OCI-LY1 (cell line): ENCODE measurements at regions not wholly inside any gene's neighbourhood (a gene's known extent, or its start where the extent isn't known, plus 50 kb on each side); places are given as distances from the start of the nearest gene placed in this dataset.

Experiments used
- H2AFZ ChIP-seq: fragments of 200-600 bp; sonication (generic), shearing (Covaris generic); 2 replicates; pipeline ENCODE4 v1.6.0; 2014; ENCODE audit warnings: antibody characterized with exemption, mild to moderate bottlenecking, low read length
- H3F3A ChIP-seq: fragments of 200-600 bp; sonication (generic), shearing (Covaris generic); 2 replicates; pipeline ENCODE4 v1.6.0; 2014; ENCODE audit warnings: mild to moderate bottlenecking, antibody characterized with exemption, low read length, moderate library complexity; ENCODE audit not compliant: insufficient read depth
- H3K27ac ChIP-seq: fragments of 200-600 bp; sonication (generic); 2 replicates; pipeline ENCODE4 v1.5.1; 2014; ENCODE audit warnings: low read length, mixed run types, mild to moderate bottlenecking, low read depth; ENCODE audit not compliant: poor library complexity, severe bottlenecking
- H3K27me3 ChIP-seq: fragments of 200-600 bp; sonication (generic); 2 replicates; pipeline ENCODE4 v1.6.0; 2014; ENCODE audit warnings: antibody characterized with exemption, mild to moderate bottlenecking, low read length, moderate library complexity; ENCODE audit not compliant: insufficient read depth
- H3K36me3 ChIP-seq: fragments of 200-600 bp; sonication (generic); 2 replicates; pipeline ENCODE4 v1.6.1; 2014; ENCODE audit warnings: mild to moderate bottlenecking, antibody characterized with exemption, low read length, moderate library complexity, mixed read lengths; ENCODE audit not compliant: insufficient read depth
- H3K4me1 ChIP-seq: fragments of 200-600 bp; sonication (generic); 2 replicates; pipeline ENCODE4 v1.5.1; 2014; ENCODE audit warnings: mild to moderate bottlenecking, low read length, moderate library complexity; ENCODE audit not compliant: insufficient read depth, severe bottlenecking
- H3K4me2 ChIP-seq: fragments of 200-600 bp; sonication (generic), shearing (Covaris generic); 2 replicates; pipeline ENCODE4 v1.6.1; 2014; ENCODE audit warnings: low read length
- H3K4me3 ChIP-seq: fragments of 200-600 bp; sonication (generic); 2 replicates; pipeline ENCODE4 v1.5.1; 2014; ENCODE audit warnings: low read length, low read depth, mild to moderate bottlenecking, mixed read lengths; ENCODE audit not compliant: poor library complexity, severe bottlenecking
- H3K79me2 ChIP-seq: fragments of 200-600 bp; shearing (Covaris generic); 2 replicates; pipeline ENCODE4 v1.6.1; 2016; ENCODE audit warnings: mixed run types, low read length, mixed read lengths; ENCODE audit not compliant: insufficient read depth
- H3K9ac ChIP-seq: fragments of 200-600 bp; sonication (generic), shearing (Covaris generic); 2 replicates; pipeline ENCODE4 v1.6.1; 2014; ENCODE audit warnings: mild to moderate bottlenecking, low read length, mixed read lengths
- H3K9me2 ChIP-seq: fragments of 200-600 bp; sonication (generic), shearing (Covaris generic); 2 replicates; pipeline ENCODE4 v1.6.1; 2014; ENCODE audit warnings: low read depth, mild to moderate bottlenecking, low read length, mixed read lengths
- H3K9me3 ChIP-seq: fragments of 200-600 bp; shearing (Covaris generic); 2 replicates; pipeline ENCODE4 v1.6.1; 2014; ENCODE audit warnings: low read length, mixed read lengths
- H4K20me1 ChIP-seq: fragments of 200-600 bp; sonication (generic), shearing (Covaris generic); 2 replicates; pipeline ENCODE4 v1.6.0; 2016; ENCODE audit warnings: mild to moderate bottlenecking, low read length; ENCODE audit not compliant: insufficient read depth
- CTCF ChIP-seq: fragments of 200-600 bp; sonication (generic), shearing (Covaris generic); IDR thresholded peaks from 2 replicates; pipeline ENCODE4 v1.5.1; 2017; ENCODE audit warnings: mild to moderate bottlenecking, antibody characterized with exemption, low read length, moderate library complexity, mixed read lengths
- EZH2 ChIP-seq: fragments of 200-600 bp; sonication (generic), shearing (Covaris generic); IDR thresholded peaks from 2 replicates; pipeline ENCODE4 v1.8.0; 2017; ENCODE audit warnings: borderline replicate concordance, mixed run types, mild to moderate bottlenecking, antibody characterized with exemption, low read length, moderate library complexity, mixed read lengths

GRCh38 chr19:57002195-57002601 lies 117.6 kb upstream of the USP29 start:
- Histone ChIP-seq H3K27ac (no peak overlapping the region), H3K27me3 (no peaks in the 10 kb centered on the region), H3K36me3 (no peaks in the 10 kb centered on the region), H3F3A (no peaks in the 10 kb centered on the region), H2AFZ (no peak overlapping the region), H3K4me3 (no peak overlapping the region), H3K4me1 (no peaks in the 10 kb centered on the region), H3K9me3 (no peaks in the 10 kb centered on the region), H3K9me2 (no peaks in the 10 kb centered on the region), H3K9ac (no peak overlapping the region), H3K79me2 (no peaks in the 10 kb centered on the region), H4K20me1 (no peaks in the 10 kb centered on the region), H3K4me2 (no peak overlapping the region)
- TF ChIP-seq CTCF (no peak), EZH2 (no peak)

- Histone ChIP-seq H3K27me3 (no peaks in the 10 kb centered on the region), H3K9me3 (no peaks in the 10 kb centered on the region), H3K4me2 (no peak overlapping the region), H3K27ac (no peak overlapping the region), H3F3A (no peaks in the 10 kb centered on the region), H4K20me1 (no peaks in the 10 kb centered on the region), H3K4me3 (no peak overlapping the region), H3K9ac (no peak overlapping the region), H3K9me2 (no peaks in the 10 kb centered on the region), H3K4me1 (no peaks in the 10 kb centered on the region), H3K79me2 (no peaks in the 10 kb centered on the region), H3K36me3 (no peaks in the 10 kb centered on the region), H2AFZ (no peak overlapping the region)
- TF ChIP-seq CTCF: no peak
- TF ChIP-seq EZH2: no peak
Observed at GRCh38 chr19:57002710-57003109, 117.1 kb upstream of the USP29 start.

GRCh38 chr19:57004418-57004817 lies 115.4 kb upstream of the USP29 start:
- no peaks in the 10 kb centered on the region for H3K27me3 ChIP-seq
- no peak overlapping the region for H3K9ac ChIP-seq
- H3K27ac ChIP-seq: no peak overlapping the region
- no peak overlapping the region for H2AFZ ChIP-seq
- no peaks in the 10 kb centered on the region for H3K79me2 ChIP-seq
- TF ChIP-seq EZH2: no peak
- TF ChIP-seq CTCF: no peak
- no peaks in the 10 kb centered on the region for H4K20me1 ChIP-seq
- H3K4me1 ChIP-seq: no peaks in the 10 kb centered on the region
- no peaks in the 10 kb centered on the region for H3K36me3 ChIP-seq
- no peaks in the 10 kb centered on the region for H3F3A ChIP-seq
- H3K4me2 ChIP-seq: no peak overlapping the region
- no peak overlapping the region for H3K4me3 ChIP-seq
- H3K9me2 ChIP-seq: no peaks in the 10 kb centered on the region
- no peaks in the 10 kb centered on the region for H3K9me3 ChIP-seq
